ENCODE measurements at regions not wholly inside any gene's neighbourhood (a gene's known extent, or its start where the extent isn't known, plus 50 kb on each side); places are given as distances from the start of the nearest gene placed in this dataset.

DNA sequence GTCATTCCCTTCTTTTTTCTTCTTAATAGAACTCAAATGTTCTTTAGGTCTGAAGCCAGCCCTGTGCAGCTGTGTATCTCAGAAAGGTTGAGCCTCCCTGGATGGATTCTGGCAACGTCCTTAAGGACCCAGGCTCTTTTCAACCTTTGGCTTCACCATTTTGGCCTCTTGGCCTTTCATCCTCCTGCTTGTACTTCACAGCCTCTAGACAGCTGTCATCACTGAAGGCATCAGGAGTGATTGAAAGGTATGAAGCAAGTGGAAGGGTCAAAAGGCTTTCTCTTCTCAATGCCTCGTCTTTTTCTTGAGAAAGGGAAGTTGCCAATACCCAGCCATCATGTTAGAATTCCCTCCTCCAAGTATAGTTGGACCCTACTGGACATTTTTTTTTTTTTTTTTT is 81.2 kb upstream of the RANBP3L start:
- no peaks in the 10 kb centered on the region for H3K27me3 ChIP-seq (ENCODE audit: control insufficient read depth, insufficient read depth, low read length)
- TF ChIP-seq, protein P1, sequence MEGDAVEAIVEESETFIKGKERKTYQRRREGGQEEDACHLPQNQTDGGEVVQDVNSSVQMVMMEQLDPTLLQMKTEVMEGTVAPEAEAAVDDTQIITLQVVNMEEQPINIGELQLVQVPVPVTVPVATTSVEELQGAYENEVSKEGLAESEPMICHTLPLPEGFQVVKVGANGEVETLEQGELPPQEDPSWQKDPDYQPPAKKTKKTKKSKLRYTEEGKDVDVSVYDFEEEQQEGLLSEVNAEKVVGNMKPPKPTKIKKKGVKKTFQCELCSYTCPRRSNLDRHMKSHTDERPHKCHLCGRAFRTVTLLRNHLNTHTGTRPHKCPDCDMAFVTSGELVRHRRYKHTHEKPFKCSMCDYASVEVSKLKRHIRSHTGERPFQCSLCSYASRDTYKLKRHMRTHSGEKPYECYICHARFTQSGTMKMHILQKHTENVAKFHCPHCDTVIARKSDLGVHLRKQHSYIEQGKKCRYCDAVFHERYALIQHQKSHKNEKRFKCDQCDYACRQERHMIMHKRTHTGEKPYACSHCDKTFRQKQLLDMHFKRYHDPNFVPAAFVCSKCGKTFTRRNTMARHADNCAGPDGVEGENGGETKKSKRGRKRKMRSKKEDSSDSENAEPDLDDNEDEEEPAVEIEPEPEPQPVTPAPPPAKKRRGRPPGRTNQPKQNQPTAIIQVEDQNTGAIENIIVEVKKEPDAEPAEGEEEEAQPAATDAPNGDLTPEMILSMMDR (IDR thresholded peaks at IDR 0.05; ENCODE audit: insufficient read depth, low read length, poor library complexity, severe bottlenecking) = no peak
- no peaks in the 10 kb centered on the region for H3K36me3 ChIP-seq (ENCODE audit: control insufficient read depth, insufficient read depth, low read length)
- no peak for DNase-seq (ENCODE audit: low read depth)
- no peak overlapping the region for H3K4me3 ChIP-seq (ENCODE audit: low read depth, low read length)

DNA sequence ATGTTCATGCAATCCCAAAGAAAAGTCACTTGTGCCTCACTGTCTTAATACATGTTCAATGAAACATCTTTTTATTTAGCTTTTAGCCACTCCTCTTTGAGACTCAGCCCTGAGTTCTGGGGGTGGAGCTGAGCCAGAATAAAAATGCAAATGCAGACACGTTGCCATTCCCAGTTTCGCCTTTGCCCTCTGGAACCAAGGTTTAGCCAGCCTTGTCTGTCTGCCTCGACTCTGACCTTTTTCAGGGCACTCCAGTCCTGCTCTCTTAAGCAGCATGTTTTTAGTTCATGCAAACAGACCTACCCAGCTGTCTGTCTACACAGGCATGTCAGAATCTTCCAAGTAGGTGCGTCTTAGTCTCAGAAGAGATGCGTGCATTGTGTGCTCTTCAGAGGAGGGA is 82.2 kb upstream of the RANBP3L start:
- TF ChIP-seq, protein P1 (IDR thresholded peaks at IDR 0.05; ENCODE audit: insufficient read depth, low read length, poor library complexity, severe bottlenecking) = no peak
- H3K27me3 ChIP-seq (ENCODE audit: control insufficient read depth, insufficient read depth, low read length) = no peaks in the 10 kb centered on the region
- H3K4me3 ChIP-seq (ENCODE audit: low read depth, low read length) = no peak overlapping the region
- no peaks in the 10 kb centered on the region for H3K36me3 ChIP-seq (ENCODE audit: control insufficient read depth, insufficient read depth, low read length)
- DNase-seq (ENCODE audit: low read depth) = no peak

GRCh38 chr5:36384845-36385244 is 83.1 kb upstream of the RANBP3L start:
- H3K4me3 ChIP-seq (ENCODE audit: low read depth, low read length) = no peak overlapping the region
- TF ChIP-seq, protein P1 (IDR thresholded peaks at IDR 0.05; ENCODE audit: insufficient read depth, low read length, poor library complexity, severe bottlenecking) = no peak
- DNase-seq (ENCODE audit: low read depth) = no peak
- no peaks in the 10 kb centered on the region for H3K36me3 ChIP-seq (ENCODE audit: control insufficient read depth, insufficient read depth, low read length)
- H3K27me3 ChIP-seq (ENCODE audit: control insufficient read depth, insufficient read depth, low read length) = no peaks in the 10 kb centered on the region

DNA sequence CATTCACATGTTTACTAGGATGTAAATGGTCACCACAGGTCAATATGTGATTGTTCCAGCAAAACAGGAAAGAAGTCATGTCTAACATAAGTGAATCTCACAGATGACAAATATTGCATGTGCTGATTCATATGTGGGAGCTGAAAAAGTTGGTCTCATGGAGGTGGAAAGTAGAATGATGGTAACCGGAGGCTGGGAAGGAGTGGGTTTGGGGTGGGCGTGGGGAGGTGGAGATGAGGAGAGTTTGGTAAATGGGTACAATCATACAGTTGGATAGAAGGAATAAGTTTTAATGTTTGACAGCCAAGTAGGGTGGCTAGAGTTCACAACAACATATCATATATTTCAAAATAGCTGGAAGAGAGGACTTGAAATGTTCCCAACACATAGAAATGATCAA is 83.8 kb upstream of the RANBP3L start:
- DNase-seq (ENCODE audit: low read depth) = no peak
- TF ChIP-seq, protein P1 (IDR thresholded peaks at IDR 0.05; ENCODE audit: insufficient read depth, low read length, poor library complexity, severe bottlenecking) = no peak
- H3K4me3 ChIP-seq (ENCODE audit: low read depth, low read length) = no peak overlapping the region
- no peaks in the 10 kb centered on the region for H3K36me3 ChIP-seq (ENCODE audit: control insufficient read depth, insufficient read depth, low read length)
- H3K27me3 ChIP-seq (ENCODE audit: control insufficient read depth, insufficient read depth, low read length) = no peaks in the 10 kb centered on the region

DNA sequence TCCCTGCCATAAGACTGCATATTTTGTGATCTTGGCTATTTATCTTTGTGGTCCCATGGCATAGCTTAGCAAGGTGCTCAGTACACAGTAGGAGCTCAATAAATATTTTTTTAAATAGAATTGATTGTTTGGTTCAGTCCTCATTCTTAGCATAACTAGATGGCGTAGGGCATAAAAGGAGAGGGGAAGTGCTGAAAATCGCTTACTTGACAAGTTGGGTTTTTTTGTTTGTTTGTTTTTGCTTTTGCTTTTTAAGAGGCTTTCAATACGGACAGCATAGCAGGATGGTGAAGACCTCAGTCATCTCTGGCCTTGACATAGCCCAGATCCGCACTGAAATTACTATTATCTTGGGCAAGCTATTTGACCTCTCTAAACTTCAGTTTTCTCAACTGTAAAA is 86.6 kb upstream of the RANBP3L start:
- no peaks in the 10 kb centered on the region for H3K27me3 ChIP-seq (ENCODE audit: control insufficient read depth, insufficient read depth, low read length)
- TF ChIP-seq, protein P1 (IDR thresholded peaks at IDR 0.05; ENCODE audit: insufficient read depth, low read length, poor library complexity, severe bottlenecking) = no peak
- no peak overlapping the region for H3K4me3 ChIP-seq (ENCODE audit: low read depth, low read length)
- DNase-seq (ENCODE audit: low read depth) = no peak
- no peaks in the 10 kb centered on the region for H3K36me3 ChIP-seq (ENCODE audit: control insufficient read depth, insufficient read depth, low read length)

DNA sequence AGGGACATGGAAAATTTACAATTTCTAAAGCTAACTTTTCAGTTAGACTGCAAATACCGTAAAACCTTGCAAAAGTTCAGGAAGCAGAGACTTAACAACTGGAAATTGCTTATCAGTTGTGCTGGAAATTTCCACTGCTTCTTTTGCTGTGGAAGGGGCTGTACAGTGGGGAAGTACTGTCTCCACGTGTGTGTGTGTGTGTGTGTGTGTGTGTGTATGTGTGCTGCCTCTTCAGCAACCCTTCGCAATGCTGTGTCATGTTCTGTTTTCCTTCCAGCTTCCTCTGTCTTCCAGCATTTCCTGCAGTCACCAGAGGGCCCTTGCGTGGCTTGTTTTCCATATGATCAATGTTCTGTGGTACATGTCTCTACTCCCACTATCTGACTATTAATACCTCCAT is 87.5 kb upstream of the RANBP3L start:
- Histone ChIP-seq H3K27me3 (ENCODE audit: control insufficient read depth, insufficient read depth, low read length) (no peaks in the 10 kb centered on the region), H3K36me3 (ENCODE audit: control insufficient read depth, insufficient read depth, low read length) (no peaks in the 10 kb centered on the region), H3K4me3 (ENCODE audit: low read depth, low read length) (no peak overlapping the region)
- no peak for DNase-seq (ENCODE audit: low read depth)
- TF ChIP-seq, protein P1 (IDR thresholded peaks at IDR 0.05; ENCODE audit: insufficient read depth, low read length, poor library complexity, severe bottlenecking) = no peak

Measured in kidney epithelial cell (primary cell).